B cell (primary cell): ENCODE measurements at regions not wholly inside any gene's neighbourhood (a gene's known extent, or its start where the extent isn't known, plus 50 kb on each side); places are given as distances from the start of the nearest gene placed in this dataset.

ENCODE experiments used
- ATAC-seq: fragments of 200-7000 bp; cut with Tn5 transposase; one replicate; pipeline ENCODE4 v1.10.0; 2021; ENCODE audit warnings: low read depth, mild to moderate bottlenecking, moderate number of reproducible peaks, moderate library complexity
- CTCF ChIA-PET: fragments of 350-600 bp; sonication (Branson Sonifier 250); formaldehyde crosslinking; loops from one replicate; lab custom pipeline; 2021; ENCODE audit warnings: antibody characterized with exemption, inconsistent platforms; lab: Charles Lee
- POLR2A ChIA-PET: fragments of 350-600 bp; sonication (Branson Sonifier 250); formaldehyde crosslinking; loops from one replicate; lab custom pipeline; 2021; ENCODE audit warnings: antibody characterized with exemption; lab: Charles Lee
- DNase-seq: peaks from one replicate; pipeline ENCODE4 v3.0.0; 2013
- H2AFZ ChIP-seq: 2 replicates; pipeline ENCODE4 v1.6.1; 2012; ENCODE audit warnings: mild to moderate bottlenecking, low read depth, low read length; ENCODE audit not compliant: insufficient read depth, poor library complexity, severe bottlenecking
- H3K27ac ChIP-seq, 2 donors: 1 replicate in 1 of 2; 2 replicates in 1 of 2; pipeline ENCODE4 v1.5.1; 2012 to 2013; ENCODE audit warnings: low read length in 2 of 2, mild to moderate bottlenecking in 2 of 2, moderate library complexity in 1 of 2
- H3K27me3 ChIP-seq, 4 experiments: fragments of 200-600 bp in 1 of 4; sonication (generic) in 1 of 4; replicated peaks in 1 of 4; 1 replicate in 2 of 4; 2 replicates in 2 of 4; pipeline versions ENCODE4 v1.6.1 to v1.7.0; 2013 to 2016; ENCODE audit warnings: low read length in 3 of 4, mild to moderate bottlenecking in 2 of 4, mixed read lengths in 1 of 4, moderate library complexity in 1 of 4; ENCODE audit not compliant: insufficient read depth in 4 of 4, control insufficient read depth in 3 of 4; ENCODE audit errors: control extremely low read depth in 1 of 4
- H3K36me3 ChIP-seq, 2 experiments: replicated peaks in 1 of 2; 1 replicate in 1 of 2; 2 replicates in 1 of 2; pipeline versions ENCODE4 v1.6.1 to v1.7.1; 2013; ENCODE audit warnings: low read length in 1 of 2; ENCODE audit not compliant: insufficient read depth in 2 of 2, control insufficient read depth in 1 of 2; ENCODE audit errors: control extremely low read depth in 1 of 2, extremely low read depth in 1 of 2
- H3K4me1 ChIP-seq, 2 donors: fragments of 200-600 bp in 1 of 2; sonication (generic) in 1 of 2; 1 replicate in 1 of 2; 2 replicates in 1 of 2; pipeline versions ENCODE4 v1.5.1 to v1.6.1; 2013 to 2017; ENCODE audit warnings: low read length in 2 of 2; ENCODE audit not compliant: control insufficient read depth in 2 of 2, insufficient read depth in 2 of 2
- H3K4me2 ChIP-seq: replicated peaks from 2 replicates; pipeline ENCODE3; 2012; ENCODE audit warnings: mild to moderate bottlenecking, low read depth, low read length; ENCODE audit not compliant: poor library complexity, severe bottlenecking
- H3K4me3 ChIP-seq, 5 experiments: fragments of 200-600 bp in 1 of 5; sonication (generic) in 1 of 5; 1 replicate in 3 of 5; 2 replicates in 2 of 5; pipeline versions ENCODE4 v1.5.1 to v1.7.0; 2011 to 2016; ENCODE audit warnings: low read length in 4 of 5, mild to moderate bottlenecking in 4 of 5, low read depth in 2 of 5, control low read depth in 1 of 5, moderate library complexity in 1 of 5; ENCODE audit not compliant: insufficient read depth in 1 of 5; ENCODE audit errors: control extremely low read depth in 1 of 5, extremely low read depth in 1 of 5
- H3K79me2 ChIP-seq: fragments of 200-600 bp; sonication (generic); one replicate; pipeline ENCODE4 v1.6.0; 2016; ENCODE audit warnings: low read length; ENCODE audit not compliant: control insufficient read depth, insufficient read depth
- H3K9ac ChIP-seq: fragments of 200-600 bp; sonication (generic); 2 replicates; pipeline ENCODE4 v1.6.1; 2017; ENCODE audit warnings: mild to moderate bottlenecking, low read length, moderate library complexity
- H3K9me3 ChIP-seq, 3 donors: one replicate each; pipeline versions ENCODE4 v1.6.1 to v1.7.1; 2013; ENCODE audit warnings: low read length in 2 of 3; ENCODE audit not compliant: control insufficient read depth in 2 of 3, insufficient read depth in 1 of 3; ENCODE audit errors: control extremely low read depth in 1 of 3
- H4K20me1 ChIP-seq: 2 replicates; pipeline ENCODE4 v1.6.0; 2012; ENCODE audit warnings: mild to moderate bottlenecking, low read length; ENCODE audit not compliant: insufficient read depth, control insufficient read depth, poor library complexity, severe bottlenecking
- H3K27ac Mint-ChIP-seq: one replicate; pipeline ENCODE4 v1.8.0; 2021; ENCODE audit warnings: mixed read lengths
- H3K27me3 Mint-ChIP-seq: one replicate; pipeline ENCODE4 v1.8.0; 2021; ENCODE audit warnings: mixed read lengths
- H3K4me1 Mint-ChIP-seq: one replicate; pipeline ENCODE4 v1.8.0; 2021; ENCODE audit warnings: mixed read lengths
- H3K4me3 Mint-ChIP-seq: one replicate; pipeline ENCODE4 v1.8.0; 2021; ENCODE audit warnings: mixed read lengths
- H3K9me3 Mint-ChIP-seq: one replicate; pipeline ENCODE4 v1.8.0; 2022; ENCODE audit warnings: mixed read lengths; ENCODE audit not compliant: insufficient read depth
- CTCF ChIP-seq: fragments of 200-600 bp; IDR thresholded peaks from one replicate; pipeline ENCODE4 v1.8.0; 2022; ENCODE audit warnings: antibody characterized with exemption, mild to moderate bottlenecking
- EZH2 ChIP-seq: IDR thresholded peaks from 2 replicates; pipeline ENCODE4 v1.6.1; 2012; ENCODE audit warnings: borderline replicate concordance, low read depth, mild to moderate bottlenecking, moderate library complexity, low read length; ENCODE audit not compliant: insufficient read depth, poor library complexity, severe bottlenecking
- WGBS: methylation state at CpG from one replicate; pipeline ENCODE4 v1.1.5; 2013; ENCODE audit warnings: missing lambda C conversion rate; ENCODE audit not compliant: insufficient coverage; 5-methylcytosine and 5-hydroxymethylcytosine counted together
- intact Hi-C: fragments of 100-400 bp; cut with micrococcal nuclease; formaldehyde crosslinking; loops from one replicate; pipeline ENCODE4 v1.10.0; 2022

DNA sequence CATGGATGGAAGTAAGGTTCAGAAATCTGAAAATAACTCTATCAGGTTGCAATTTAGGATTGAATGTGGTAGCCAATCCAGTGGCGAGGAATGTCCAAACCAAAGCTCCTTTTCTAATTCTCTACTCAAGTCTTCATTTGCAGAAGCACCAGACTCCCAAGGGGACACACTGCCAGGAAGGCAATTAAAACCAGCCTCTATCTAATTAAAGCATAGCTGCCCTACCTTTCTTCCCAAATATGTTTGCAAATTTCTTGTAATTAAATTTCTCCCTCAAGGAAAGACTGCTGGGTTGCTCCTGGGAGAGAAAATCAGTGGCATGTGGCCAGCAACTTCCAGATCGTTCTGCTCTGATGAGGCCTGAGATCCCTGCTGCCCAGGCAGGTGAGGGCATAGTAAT lies 153.4 kb upstream of the MCTP2 start:
- intact Hi-C loops: no loop called here
- TF ChIP-seq EZH2 (no peak), CTCF (no peak)
- no peak overlapping the region for H3K4me3 Mint-ChIP-seq
- peaks cover 9% of the 10 kb centered on the region for H3K27me3 Mint-ChIP-seq
- H3K79me2 ChIP-seq: no peaks in the 10 kb centered on the region
- H3K4me2 ChIP-seq: no peak overlapping the region
- no peaks in the 10 kb centered on the region for H3K4me1 Mint-ChIP-seq
- no peak overlapping the region for H3K4me3 ChIP-seq
- H3K27ac ChIP-seq: no peak overlapping the region
- 88% methylated on average over 1 of the region's 2 CpGs for WGBS
- peaks cover 0 to 2% (median 0%) of the 10 kb centered on the region in 4 experiments for H3K27me3 ChIP-seq
- no peaks in the 10 kb centered on the region for H4K20me1 ChIP-seq
- POLR2A ChIA-PET: no interaction called here
- ATAC-seq (no peak), DNase-seq (no peak)
- CTCF ChIA-PET: no interaction called here
- no peak overlapping the region for H3K27ac Mint-ChIP-seq
- H3K9me3 Mint-ChIP-seq: no peaks in the 10 kb centered on the region
- H2AFZ ChIP-seq: no peak overlapping the region
- no peak overlapping the region for H3K9ac ChIP-seq
- no peaks in the 10 kb centered on the region for H3K36me3 ChIP-seq
- H3K9me3 ChIP-seq: no peaks in the 10 kb centered on the region
- H3K4me1 ChIP-seq: no peaks in the 10 kb centered on the region

GRCh38 chr15:94075349-94075748 lies 156.0 kb upstream of the MCTP2 start:
- CTCF ChIA-PET: no interaction called here
- DNase-seq: no peak
- WGBS: 100% methylated on average over 4 of the region's 9 CpGs
- no peaks in the 10 kb centered on the region for H3K9me3 ChIP-seq
- H3K36me3 ChIP-seq: no peaks in the 10 kb centered on the region
- H3K79me2 ChIP-seq: no peaks in the 10 kb centered on the region
- no peak for ATAC-seq
- H3K27ac ChIP-seq: no peak overlapping the region
- POLR2A ChIA-PET: no interaction called here
- H4K20me1 ChIP-seq: no peaks in the 10 kb centered on the region
- H3K4me1 ChIP-seq: no peaks in the 10 kb centered on the region
- H3K4me3 ChIP-seq: no peak overlapping the region
- H2AFZ ChIP-seq: no peak overlapping the region
- no peaks in the 10 kb centered on the region for H3K4me1 Mint-ChIP-seq
- no peak overlapping the region for H3K4me2 ChIP-seq
- H3K9ac ChIP-seq: no peak overlapping the region
- no peaks in the 10 kb centered on the region for H3K9me3 Mint-ChIP-seq
- no peak overlapping the region for H3K27ac Mint-ChIP-seq
- intact Hi-C loops: no loop called here
- no peak for TF ChIP-seq CTCF
- no peak for TF ChIP-seq EZH2
- H3K4me3 Mint-ChIP-seq: no peak overlapping the region
- H3K27me3 ChIP-seq: peaks cover 0 to 3% (median 1%) of the 10 kb centered on the region in 4 experiments
- H3K27me3 Mint-ChIP-seq: peaks cover 11% of the 10 kb centered on the region
